ENCODE measurements at regions not wholly inside any gene's neighbourhood (a gene's known extent, or its start where the extent isn't known, plus 50 kb on each side); places are given as distances from the start of the nearest gene placed in this dataset.

GRCh38 chr12:74317078-74317601 is 220.5 kb upstream of the ATXN7L3B start:
- TF ChIP-seq CTCF (IDR thresholded peaks at IDR 0.05; ENCODE audit: low read depth, low read length, poor library complexity, severe bottlenecking), result no peak
- no peak for TF ChIP-seq EZH2phosphoT487 (IDR thresholded peaks at IDR 0.05; ENCODE audit: borderline replicate concordance, low read length)

Measured in DOHH2 (cell line).